ENCODE measurements at regions not wholly inside any gene's neighbourhood (a gene's known extent, or its start where the extent isn't known, plus 50 kb on each side); places are given as distances from the start of the nearest gene placed in this dataset.
"Not testable (repeated sequence)": the region's sequence is repeated elsewhere in the genome, so short reads cannot be mapped to it uniquely, and the experiment has no call there.

DNA sequence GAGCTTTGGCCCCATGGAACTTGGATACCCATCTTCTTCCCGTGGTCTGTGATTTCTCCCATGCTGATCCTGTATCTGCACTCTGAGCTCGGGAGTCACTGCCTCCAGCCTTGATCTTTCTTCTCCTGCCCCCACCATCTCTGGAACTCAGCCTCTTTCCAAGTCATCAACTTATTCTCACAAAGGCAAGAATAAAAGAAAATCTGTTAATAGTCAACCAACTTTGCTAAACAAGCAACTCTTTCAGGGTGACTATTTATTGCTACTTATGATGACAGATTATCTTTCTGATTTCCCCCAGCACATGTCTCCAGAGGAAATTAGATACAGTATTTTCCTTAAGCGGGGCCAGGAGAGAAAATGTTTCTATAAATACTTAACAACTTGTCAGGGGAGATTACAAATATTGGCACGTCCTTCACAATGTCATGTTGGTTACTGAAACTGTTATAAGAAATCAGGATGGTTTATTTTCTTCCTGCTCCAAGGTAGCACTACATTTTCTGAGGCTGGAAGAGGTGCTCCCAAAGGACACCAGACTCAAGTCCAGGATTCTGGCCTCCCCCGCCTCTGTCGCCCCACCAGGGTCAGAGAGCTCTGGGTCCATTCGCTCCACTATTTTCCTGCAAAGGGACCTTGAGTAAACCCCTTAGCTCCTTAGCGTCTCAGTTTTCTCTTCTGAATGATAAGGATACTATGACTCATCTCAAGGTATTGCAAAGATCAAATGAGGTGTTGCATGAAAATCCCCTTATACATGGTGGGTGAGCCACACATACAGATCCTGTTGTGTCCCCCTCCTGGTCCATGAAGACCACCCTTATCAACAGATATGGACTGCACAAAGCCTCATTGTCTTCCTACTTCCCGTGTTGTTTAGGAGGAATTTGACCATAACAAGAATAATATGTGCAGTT lies 205.2 kb upstream of the WSCD1 start:
- no peak for DNase-seq (ENCODE audit: low spot score)

DNA sequence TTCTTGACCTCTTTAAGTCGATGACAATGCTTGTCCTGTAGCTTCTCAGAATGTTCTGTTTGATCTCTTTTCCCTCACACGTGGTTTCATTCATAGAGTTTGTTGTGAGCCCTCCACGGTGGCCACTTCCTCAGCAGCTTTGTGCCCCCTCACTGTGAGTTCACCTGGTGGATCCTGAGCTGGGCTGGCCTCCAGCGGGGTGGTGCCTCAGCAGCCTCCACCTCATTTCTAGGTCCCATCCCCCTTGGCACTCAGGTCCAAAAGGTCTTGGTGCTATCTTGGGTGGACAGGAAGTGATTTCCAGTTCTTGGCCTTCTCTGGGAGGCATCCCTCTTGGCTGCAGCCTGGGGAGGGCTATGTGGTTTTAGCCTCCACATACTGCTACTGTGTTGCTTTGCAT lies 203.2 kb upstream of the WSCD1 start:
- DNase-seq (ENCODE audit: low spot score): no peak

DNA sequence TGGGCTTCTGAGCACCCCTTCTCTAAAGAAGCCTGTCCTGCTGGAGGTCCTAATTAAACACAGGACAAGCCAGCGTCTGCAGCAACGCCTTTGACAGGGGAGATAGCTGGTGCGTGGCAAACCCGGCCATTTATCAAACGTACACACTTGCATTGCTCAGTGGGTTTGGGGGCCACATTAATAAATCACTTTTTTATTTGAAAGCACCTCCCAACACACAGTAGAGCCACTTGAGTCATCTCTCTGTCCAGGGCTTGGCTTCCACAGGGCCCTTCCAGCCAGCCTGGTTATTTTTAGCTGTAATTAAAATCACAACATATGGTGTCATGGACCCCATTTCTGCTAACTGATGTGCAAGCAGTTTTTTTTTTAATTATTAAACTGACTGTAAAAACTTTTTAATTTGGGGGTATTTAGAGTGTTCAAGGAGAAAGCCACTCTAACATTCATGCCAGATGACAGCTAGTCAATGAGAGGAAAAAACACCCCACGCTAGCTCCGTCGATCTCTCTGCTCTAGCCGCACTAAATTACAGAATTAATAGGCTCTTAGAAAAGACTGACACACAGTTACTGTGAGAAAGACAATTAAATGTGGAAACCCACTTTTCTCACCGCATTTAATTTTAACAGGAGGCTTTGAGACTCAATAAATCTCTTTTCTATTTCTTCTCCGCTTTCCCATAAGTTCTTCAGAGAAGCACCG lies 201.0 kb upstream of the WSCD1 start:
- DNase-seq (ENCODE audit: low spot score): no peak

DNA sequence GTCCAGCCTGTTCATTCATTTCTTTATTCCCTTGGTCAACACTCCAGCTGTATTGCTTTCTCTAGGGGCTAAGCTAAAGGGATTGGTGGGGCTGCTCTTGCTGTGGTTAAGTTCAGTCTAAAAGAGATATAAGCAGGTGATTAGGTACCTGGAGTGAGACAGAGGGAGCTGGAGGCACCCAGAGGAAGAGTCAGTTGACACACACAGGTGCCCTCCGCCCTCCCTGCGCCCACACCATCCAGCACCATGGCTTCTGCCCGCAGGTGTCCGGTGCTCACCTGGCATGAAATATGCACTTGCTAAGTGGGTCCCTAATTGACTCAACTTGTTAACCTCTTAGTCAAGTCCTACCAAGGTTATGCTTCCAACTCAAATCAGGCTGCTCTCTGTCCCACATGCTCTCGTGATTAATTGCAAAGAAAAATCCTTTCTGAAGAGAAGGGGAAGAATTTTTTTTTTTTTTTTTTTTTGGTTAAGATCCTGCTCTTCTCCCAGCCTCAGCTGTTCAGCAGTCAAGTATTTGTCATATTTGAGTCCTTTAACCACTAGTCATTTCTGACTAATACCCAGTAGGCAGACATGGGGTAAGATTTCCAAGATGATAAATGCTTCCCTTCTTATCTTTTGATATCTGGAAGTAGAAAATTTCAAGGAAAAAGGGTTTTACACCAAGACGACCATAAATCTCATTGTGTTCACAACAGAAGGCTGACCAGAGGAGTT lies 199.8 kb upstream of the WSCD1 start:
- DNase-seq (ENCODE audit: low spot score): no peak

DNA sequence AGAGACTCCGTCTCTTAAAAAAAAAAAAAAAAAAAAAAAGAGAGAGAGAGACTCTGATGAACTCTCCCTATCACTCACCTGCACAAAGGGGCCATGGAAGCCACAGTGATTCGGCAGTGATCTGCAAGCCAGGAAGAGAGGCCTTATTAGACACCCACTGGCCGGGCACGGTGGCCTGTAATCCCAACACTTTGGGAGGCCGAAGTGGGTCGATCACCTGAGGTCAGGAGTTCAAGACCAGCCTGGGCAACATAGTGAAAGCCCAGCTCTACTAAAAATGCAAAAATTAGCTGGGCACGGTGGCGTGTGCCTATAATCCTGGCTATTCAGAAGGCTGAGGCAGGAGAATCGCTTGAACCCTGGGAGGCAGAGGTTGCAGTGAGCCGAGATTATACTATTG lies 198.5 kb upstream of the WSCD1 start:
- no peak for DNase-seq (ENCODE audit: low spot score)

DNA sequence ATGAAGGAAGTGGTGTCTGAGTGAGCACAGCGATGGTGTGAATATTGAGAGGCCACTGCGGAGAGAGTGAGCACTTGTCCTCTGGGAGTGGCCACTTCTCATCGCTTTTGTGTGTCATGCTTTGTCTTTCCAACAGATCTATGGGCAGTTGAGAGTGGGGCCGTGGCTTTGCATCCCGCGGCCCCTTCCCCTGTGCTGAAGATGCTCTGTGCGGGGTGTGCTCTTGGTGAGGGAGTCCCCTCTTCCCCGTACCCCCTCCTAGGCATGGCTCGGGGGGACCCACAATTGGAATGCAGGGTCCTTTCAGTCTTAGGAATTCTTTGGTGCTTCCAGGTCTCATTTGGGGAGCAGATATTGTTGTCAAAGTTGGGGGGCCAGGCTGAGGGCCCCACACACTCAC lies 197.3 kb upstream of the WSCD1 start:
- DNase-seq (ENCODE audit: low spot score): no peak

DNA sequence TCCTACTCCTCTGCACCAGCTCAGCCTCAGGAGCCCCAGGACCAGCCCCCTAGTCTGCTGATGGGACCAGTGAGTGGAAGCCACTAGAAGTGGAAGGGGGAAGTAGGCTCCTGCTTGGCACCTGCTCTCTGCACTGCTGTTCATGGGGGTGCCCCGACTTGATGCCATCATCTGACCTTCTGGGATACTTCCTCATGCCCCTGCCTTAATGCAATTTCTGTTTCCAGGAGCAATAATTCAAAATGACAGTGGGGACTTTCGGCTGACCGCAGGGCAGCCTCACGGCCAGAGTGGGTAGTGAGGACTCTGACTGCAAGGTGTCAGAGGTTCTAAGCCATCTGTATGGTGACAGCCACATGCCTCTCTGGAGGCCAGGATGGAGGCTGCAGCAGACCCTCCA lies 196.4 kb upstream of the WSCD1 start:
- DNase-seq (ENCODE audit: low spot score): no peak

DNA sequence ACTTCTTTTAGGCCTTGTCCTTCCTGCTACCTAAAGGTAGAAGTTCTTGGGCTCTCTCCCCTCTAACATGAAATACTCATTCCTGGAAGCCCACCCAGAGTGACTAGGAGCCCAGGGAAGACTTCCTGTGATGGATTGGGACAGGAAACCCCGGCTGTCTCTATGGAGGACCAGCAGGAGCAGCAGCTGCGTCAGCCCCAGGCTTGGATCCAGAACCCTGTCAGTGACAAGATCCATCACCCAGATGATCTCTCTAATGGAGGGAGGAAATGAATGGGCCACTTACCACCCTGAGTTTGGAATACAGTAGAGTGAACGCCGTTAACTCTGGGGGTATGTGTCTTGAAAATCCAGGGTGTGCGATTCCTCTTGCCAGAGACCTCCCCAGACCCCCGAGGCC lies 195.7 kb upstream of the WSCD1 start:
- DNase-seq (ENCODE audit: low spot score): no peak

DNA sequence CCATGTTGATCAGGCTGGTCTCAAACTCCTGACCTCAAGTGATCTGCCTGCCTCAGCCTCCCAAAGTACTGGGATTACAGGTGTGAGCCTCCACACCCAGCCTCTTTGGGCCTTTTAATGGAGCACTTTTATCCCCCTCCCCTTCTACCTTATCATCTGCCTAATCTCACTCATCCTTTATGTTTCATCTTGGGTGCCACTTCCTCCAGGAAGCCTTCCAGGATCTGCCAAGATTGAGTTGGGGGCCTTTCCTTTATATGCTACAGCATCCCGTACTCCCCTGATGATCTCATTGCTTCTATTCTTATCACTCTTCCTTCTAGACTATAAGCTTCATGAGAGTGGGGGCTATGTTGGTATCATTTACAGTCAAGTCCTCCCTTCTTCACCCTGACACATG lies 192.8 kb upstream of the WSCD1 start:
- no peak for DNase-seq (ENCODE audit: low spot score)

DNA sequence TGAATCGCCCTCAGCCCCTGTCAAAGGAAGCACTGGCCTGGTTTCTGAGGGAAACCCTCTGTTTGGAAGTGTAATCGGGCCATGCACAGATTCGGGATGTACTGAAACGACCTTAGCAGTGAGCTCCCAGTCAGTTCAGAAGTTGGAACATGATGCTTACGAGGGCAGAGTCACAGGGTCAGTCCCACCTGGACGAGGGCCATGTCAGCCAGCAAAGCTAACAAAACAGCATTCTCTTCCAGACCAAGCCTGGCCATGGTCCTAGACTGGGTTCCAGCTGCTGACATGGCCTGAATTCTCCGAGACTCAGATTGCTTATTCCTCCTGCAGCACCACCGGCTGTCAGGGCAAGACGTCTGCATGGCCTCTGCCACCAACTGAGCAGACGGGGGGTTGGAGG lies 192.2 kb upstream of the WSCD1 start:
- DNase-seq (ENCODE audit: low spot score): no peak

DNA sequence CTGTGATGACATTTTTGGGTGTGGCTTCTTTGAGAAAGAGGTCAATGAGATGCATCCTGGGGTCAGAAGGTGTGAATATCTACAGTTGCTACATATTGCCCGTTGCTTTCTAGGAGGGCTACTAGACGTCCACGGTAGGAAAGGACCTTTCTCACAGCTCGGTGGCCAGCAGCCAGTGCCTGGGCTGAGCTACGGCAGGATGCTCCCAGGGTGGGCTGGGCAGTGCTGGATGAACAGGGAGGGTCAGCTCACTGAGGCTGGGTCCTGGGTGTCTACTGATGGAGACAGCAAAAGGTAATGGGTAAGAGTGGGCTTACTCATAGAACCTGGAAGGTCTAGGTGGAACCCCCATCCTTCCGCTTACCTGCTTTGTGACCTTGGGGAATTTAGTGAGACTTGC lies 188.3 kb upstream of the WSCD1 start:
- no peak for DNase-seq (ENCODE audit: low spot score)

DNA sequence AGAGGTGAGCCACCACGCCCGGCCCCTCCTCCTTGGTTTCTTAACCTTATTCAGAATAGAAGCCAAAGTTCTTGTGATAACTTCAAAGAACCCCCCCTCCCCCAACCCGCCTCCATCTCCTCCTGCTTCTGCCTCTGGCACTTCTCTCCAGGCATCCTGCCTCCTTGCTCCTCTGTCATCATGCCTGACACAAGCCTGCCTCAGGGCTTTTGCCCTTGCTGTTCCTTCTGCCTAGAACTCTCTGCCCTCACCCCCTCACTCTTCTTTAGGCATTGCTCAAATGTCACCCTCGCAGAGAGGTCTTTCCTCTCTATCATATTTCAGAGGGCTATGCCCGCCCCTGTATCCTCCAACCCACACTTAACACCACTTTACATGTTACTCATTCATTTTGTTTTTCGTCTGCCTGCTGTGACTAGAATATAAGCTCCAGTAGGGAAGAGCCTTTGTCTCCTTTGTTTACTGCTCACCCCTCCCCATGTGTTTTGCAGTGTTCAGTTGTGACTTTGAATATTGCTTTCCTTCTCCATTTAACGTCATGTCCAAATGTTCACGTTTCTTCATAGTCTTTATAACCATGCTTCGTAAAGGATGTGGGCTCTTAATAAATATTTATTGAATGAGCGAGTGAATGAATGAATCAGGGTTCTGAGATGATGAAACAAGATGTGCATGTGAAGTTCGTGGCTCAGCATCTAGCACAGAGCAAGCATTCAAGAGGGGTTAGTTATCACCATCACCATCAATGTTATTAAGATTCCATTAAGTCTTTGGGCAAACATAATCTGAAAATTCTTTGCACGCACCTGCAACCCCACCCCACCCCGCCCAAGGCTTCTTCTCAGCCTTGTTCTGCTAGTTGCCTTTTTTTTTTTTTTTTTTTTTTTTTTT lies 186.2 kb upstream of the WSCD1 start:
- no peak for DNase-seq (ENCODE audit: low spot score)

DNA sequence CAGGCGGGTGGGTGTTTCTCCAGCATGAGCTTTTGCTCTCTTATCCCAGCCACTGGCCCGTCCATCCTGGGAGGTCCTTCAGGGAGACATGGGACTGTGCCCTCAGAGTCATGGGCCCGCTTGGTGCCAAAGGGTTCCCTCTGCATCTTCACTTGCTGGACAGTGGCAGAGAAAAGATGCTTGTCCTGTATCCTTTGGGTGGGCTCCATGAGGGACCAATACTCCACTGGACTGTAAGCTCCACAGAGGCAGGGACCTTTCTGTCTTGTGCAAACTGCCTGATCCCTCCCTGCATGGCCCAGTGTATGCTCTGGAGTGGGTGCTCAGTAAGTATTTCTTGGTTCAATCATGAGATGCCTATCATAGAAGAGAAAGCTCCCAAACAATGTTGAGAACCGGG lies 184.8 kb upstream of the WSCD1 start:
- DNase-seq (ENCODE audit: low spot score): no peak

DNA sequence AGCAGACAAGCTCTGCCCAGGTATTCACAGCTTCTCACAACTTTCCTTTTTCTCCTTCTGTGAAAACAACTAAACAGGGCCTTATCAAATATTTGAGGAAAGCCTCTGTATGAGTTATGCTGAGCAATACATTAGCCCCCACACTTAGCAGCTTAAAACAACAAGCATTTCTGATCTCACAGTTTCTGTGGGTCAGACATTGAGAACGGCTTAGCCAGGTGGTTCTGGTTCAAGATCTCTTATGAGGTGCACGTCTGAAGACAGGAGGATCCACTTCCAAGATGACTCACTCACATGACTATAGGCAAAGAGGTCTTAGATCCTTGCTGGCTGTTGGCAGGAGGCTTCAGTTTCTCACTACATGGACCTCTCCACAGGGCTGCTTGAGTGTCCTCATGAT lies 181.4 kb upstream of the WSCD1 start:
- DNase-seq (ENCODE audit: low spot score): no peak

DNA sequence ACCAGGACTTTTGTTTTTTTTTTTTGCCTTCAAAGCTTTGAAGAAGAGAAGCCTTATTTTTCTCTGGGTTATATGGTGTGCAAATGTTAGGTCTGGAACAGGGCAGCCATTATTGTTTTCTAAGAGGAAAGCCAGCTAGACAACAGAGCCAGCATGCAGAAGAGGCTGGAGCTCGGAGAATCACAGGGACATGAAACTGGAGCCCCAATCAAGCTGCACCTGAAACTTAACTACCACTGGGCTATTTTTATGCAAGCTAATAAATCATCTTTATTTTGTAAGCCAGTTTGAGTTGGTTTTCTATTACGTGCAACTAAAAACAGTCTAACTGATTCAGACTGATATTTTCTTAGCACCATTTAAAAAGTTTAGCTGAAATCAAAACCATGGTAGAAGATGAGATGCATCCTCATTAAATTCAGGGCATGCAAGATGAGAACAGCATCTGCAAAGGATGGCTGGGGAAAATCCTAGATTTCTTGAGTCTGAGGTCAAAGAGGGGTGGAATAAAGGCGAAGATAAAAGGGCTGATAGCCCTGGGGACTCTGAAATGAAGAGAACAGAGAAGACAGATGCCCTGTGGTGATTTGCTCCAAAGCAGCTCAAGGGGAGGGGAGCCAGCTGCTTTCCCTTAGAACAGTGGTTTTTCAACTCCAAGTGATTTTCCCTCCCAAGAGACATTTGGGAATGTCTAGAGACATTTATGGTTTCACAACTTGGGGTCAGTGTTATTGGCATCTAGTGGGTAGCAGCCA lies 177.1 kb upstream of the WSCD1 start:
- DNase-seq (ENCODE audit: low spot score): no peak

DNA sequence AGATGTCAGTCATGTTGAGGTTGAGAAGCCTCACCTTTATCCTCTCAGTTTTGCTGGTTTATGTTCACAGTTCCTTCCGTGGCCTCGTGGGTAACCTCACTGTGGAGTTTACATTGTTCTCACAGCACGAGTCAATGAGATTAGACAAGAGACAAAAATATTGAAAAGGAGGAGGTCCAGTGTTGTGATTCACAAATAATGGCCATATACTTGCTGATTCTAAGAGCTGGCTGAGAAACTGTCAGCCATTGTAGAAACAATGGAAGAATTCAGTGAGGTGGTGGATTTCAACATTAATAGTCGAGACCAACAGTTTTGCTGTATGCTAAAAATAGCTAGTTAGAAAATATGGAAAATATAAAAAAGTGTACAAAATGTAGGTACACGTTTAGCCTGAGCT lies 176.4 kb upstream of the WSCD1 start:
- DNase-seq (ENCODE audit: low spot score): no peak

DNA sequence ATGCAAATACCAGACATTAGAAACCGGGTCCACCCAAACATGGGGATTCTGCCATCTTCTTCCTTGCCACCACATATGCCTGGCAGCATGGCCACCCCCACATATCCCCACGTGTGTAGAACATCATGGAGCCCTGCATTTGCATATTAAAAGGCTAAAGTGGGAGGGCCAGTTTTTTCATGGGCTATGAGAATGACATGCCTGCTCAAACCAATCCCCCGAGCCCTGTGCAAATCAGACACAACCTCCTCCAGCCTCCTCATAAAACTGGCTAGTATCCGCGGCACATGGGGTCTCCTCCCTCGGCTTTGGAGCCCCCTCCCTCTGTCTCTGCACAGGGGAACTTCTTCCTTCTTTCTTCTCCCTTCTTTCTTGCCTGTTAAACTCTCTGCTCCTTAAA lies 174.9 kb upstream of the WSCD1 start:
- DNase-seq (ENCODE audit: low spot score): no peak

DNA sequence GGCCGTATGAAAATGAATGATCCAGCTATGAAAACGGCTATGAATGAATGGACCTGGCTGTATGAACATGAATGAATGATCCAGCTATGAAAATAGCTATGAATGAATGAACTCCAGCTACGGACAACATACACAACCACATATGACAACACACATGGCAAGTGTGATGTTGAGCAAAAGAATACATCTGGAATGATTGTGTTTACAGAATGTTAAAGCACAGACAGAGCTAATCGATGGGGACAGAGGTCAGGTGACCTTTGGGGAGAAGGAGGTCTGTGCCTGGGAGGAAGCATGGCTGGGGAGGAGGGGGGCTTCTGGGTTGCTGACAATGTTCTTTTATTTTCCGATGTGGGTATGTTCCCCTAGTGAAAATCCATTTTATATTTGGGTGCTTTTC lies 174.0 kb upstream of the WSCD1 start:
- no peak for DNase-seq (ENCODE audit: low spot score)

DNA sequence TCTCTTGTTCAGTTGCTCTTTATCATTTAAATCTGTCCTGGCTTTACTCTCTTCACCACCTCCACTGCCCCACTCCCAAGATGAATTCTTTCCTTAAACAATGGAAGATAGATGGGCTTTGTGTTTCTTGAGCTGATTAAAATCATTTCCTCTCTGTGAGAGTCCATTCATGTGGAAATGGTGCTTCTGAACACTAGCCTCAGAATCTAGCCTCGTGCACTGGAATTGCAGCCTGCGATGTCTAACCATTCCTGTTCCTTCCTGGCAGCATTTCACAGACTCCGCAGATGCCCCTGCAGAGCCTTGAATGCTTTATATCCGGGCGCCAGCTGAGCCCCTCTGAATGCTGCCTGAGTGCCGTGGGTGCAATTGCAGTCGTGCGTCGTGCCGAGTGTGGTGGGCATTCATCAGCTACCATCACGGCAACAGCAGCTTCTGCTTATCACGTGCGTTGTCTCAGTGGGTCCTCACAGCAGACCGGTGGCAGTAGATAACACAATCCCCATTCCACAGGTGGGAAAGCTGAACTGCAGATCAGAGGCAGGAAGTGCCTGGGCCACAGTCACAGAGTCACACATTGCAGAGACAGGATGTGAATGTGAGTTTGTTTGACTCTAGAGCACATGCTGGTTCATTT lies 172.8 kb upstream of the WSCD1 start:
- DNase-seq (ENCODE audit: low spot score): no peak

DNA sequence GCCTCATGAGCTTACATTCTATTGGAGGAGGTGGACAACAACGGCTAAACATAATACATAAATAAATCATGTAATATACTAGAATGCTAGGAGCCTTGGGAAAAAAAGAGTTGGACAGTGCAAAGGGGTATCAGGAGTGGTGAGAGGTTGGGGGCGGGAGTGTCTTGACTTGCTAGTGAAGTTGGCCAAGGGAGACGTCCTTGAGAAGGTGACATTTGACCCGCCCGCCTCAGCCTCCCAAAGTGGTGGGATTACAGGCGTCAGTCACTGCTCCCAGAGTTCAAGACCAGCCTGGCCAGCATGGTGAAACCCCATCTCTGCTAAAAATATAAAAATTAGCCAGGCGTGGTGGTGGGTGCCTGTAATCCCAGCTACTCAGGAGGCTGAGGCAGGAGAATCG lies 172.2 kb upstream of the WSCD1 start:
- not testable (repeated sequence) for DNase-seq (ENCODE audit: low spot score)

DNA sequence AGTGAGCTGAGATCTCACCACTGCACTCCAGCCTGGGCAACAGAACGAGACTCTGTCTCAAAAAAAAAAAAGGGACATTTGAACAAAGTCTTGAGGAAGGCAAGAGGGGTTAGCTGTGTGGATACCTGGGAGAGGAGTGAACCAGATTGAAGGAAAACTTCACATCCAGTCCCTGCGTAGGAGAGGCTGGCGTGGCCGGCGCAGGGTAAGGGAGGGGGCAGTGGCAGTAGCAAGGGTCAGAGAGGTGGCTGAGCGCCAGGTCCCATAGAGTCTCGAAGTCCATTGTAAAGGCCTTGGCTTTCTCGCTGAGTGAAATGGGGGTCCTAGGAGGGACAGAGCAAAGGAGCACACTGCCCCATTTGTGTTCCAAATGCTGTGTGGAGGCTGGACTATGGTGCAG lies 171.8 kb upstream of the WSCD1 start:
- no peak for DNase-seq (ENCODE audit: low spot score)

Measured in COLO829 (cell line).